AG04449 (cell line): ENCODE measurements at regions not wholly inside any gene's neighbourhood (a gene's known extent, or its start where the extent isn't known, plus 50 kb on each side); places are given as distances from the start of the nearest gene placed in this dataset.
"Not testable (repeated sequence)": the region's sequence is repeated elsewhere in the genome, so short reads cannot be mapped to it uniquely, and the experiment has no call there.

Experiments
- CTCF ChIA-PET: fragments of 350-600 bp; formaldehyde crosslinking; extraction: SDS; loops from one replicate; lab custom pipeline; 2021; ENCODE audit warnings: antibody characterized with exemption; lab: Yijun Ruan, JAX
- POLR2A ChIA-PET: fragments of 400-600, 350-600 bp; formaldehyde crosslinking; extraction: SDS; loops from one replicate; lab custom pipeline; 2020; ENCODE audit warnings: antibody characterized with exemption, inconsistent platforms; lab: Yijun Ruan, JAX
- DNase-seq: peaks from one replicate; pipeline ENCODE4 v3.0.0-alpha.2; 2010; ENCODE audit warnings: low read depth, low spot score
- H3K4me3 ChIP-seq: 2 replicates; pipeline ENCODE4 v1.5.1; 2011; ENCODE audit warnings: low read depth, mild to moderate bottlenecking, control low read depth, low read length
- CTCF ChIP-seq: IDR thresholded peaks from one replicate; pipeline ENCODE4 v1.5.1; 2011; ENCODE audit warnings: mild to moderate bottlenecking, moderate library complexity, low read length, control low read depth, inconsistent platforms; ENCODE audit not compliant: insufficient read depth; ENCODE audit errors: missing control alignments

GRCh38 chrX:1111601-1112300 lies 100.7 kb downstream of the CRLF2 start:
- DNase-seq: no peak
- no peak overlapping the region for H3K4me3 ChIP-seq
- no peak for TF ChIP-seq CTCF
- ChIA-PET CTCF (no interaction called here), POLR2A (no interaction called here)

GRCh38 chrX:1109580-1110119 lies 102.8 kb downstream of the CRLF2 start:
- CTCF ChIA-PET: no interaction called here
- H3K4me3 ChIP-seq: no peak overlapping the region
- POLR2A ChIA-PET: no interaction called here
- no peak for TF ChIP-seq CTCF
- no peak for DNase-seq

GRCh38 chrX:1108501-1109445 lies 103.7 kb downstream of the CRLF2 start:
- ChIA-PET CTCF (no interaction called here), POLR2A (no interaction called here)
- no peak overlapping the region for H3K4me3 ChIP-seq
- no peak for DNase-seq
- no peak for TF ChIP-seq CTCF

GRCh38 chrX:1106478-1107210 lies 105.8 kb downstream of the CRLF2 start:
- no peak for DNase-seq
- TF ChIP-seq CTCF: no peak
- ChIA-PET POLR2A (no interaction called here), CTCF (no interaction called here)
- no peak overlapping the region for H3K4me3 ChIP-seq

- no peak for TF ChIP-seq CTCF
- POLR2A ChIA-PET: no interaction called here
- no peak for DNase-seq
- CTCF ChIA-PET: no interaction called here
- H3K4me3 ChIP-seq: no peak overlapping the region
Measured at GRCh38 chrX:1105671-1106419, 106.6 kb downstream of the CRLF2 start.

- CTCF ChIA-PET, POLR2A ChIA-PET, DNase-seq: not testable (repeated sequence)
Measured at GRCh38 chrX:1105031-1105430, 107.4 kb downstream of the CRLF2 start.

More at GRCh38 chrX:1105031-1105430, 107.4 kb downstream of the CRLF2 start:
- not testable (repeated sequence) for H3K4me3 ChIP-seq
